Vagina (tissue), 2 donors: ENCODE measurements at regions not wholly inside any gene's neighbourhood (a gene's known extent, or its start where the extent isn't known, plus 50 kb on each side); places are given as distances from the start of the nearest gene placed in this dataset. TPM values are rescaled to one million over a fixed set of nuclear protein-coding genes. Genes with fewer than 3 reads are reported as not detected.
A peak's percentile ranks its signal among the peaks of the same experiment; 100 is the strongest.

ENCODE experiments used
- DNase-seq, 2 donors: peaks; one replicate each; pipeline ENCODE4 v3.0.0-alpha.2; 2017; ENCODE audit errors: extremely low spot score in 2 of 2
- H3K27ac ChIP-seq: fragments of 200-600 bp; sonication (generic); one replicate; pipeline ENCODE4 v1.5.1; 2019
- H3K27me3 ChIP-seq: fragments of 200-600 bp; sonication (generic); one replicate; pipeline ENCODE4 v1.5.1; 2019
- H3K36me3 ChIP-seq, 2 donors: fragments of 200-600 bp; sonication (generic); one replicate each; pipeline ENCODE4 v1.5.1; 2017 to 2019
- H3K4me1 ChIP-seq: fragments of 200-600 bp; sonication (generic); one replicate; pipeline ENCODE4 v1.5.1; 2019
- H3K4me3 ChIP-seq, 2 donors: fragments of 200-600 bp; sonication (generic); 1 replicate in 1 of 2; 2 replicates in 1 of 2; pipeline ENCODE4 v1.5.1; 2016 to 2019
- H3K9me3 ChIP-seq: fragments of 200-600 bp; sonication (generic); one replicate; pipeline ENCODE4 v1.5.1; 2019
- CTCF ChIP-seq, 3 experiments: fragments of 450-650 bp in 2 of 3; fragments of 200-600 bp in 1 of 3; sonication (generic) in 1 of 3; IDR thresholded peaks; one replicate each; pipeline ENCODE4 v1.5.1; 2017 to 2019; ENCODE audit warnings: antibody characterized with exemption in 3 of 3, mild to moderate bottlenecking in 2 of 3, moderate library complexity in 2 of 3
- POLR2A ChIP-seq, 2 donors: fragments of 450-650 bp; IDR thresholded peaks; one replicate each; pipeline ENCODE4 v1.6.1; 2017; ENCODE audit warnings: antibody characterized with exemption in 2 of 2, mild to moderate bottlenecking in 2 of 2, moderate library complexity in 2 of 2
- POLR2AphosphoS5 ChIP-seq, 2 donors: sonication (generic); formaldehyde crosslinking; IDR thresholded peaks; one replicate each; pipeline ENCODE4 v1.9.0; 2017; ENCODE audit warnings: antibody characterized with exemption in 2 of 2, mild to moderate bottlenecking in 2 of 2, low read depth in 1 of 2; ENCODE audit not compliant: insufficient read depth in 1 of 2
- intact Hi-C: fragments of 100-400 bp; cut with DNase I; formaldehyde crosslinking; loops from one replicate; pipeline ENCODE4 v1.15.1; 2023
- microRNA-seq: library from miRNA; unstranded; fragments of <30 nt; microRNA quantifications from one replicate; pipeline ENCODE4, GENCODE V29; 2017; ENCODE audit warnings: borderline number of aligned reads, borderline replicate concordance
- small RNA-seq: library from RNA; depleted of rRNA; stranded (forward); fragments of <200 nt; gene quantifications from one replicate; pipeline ENCODE3, GENCODE V24; 2016

DNA sequence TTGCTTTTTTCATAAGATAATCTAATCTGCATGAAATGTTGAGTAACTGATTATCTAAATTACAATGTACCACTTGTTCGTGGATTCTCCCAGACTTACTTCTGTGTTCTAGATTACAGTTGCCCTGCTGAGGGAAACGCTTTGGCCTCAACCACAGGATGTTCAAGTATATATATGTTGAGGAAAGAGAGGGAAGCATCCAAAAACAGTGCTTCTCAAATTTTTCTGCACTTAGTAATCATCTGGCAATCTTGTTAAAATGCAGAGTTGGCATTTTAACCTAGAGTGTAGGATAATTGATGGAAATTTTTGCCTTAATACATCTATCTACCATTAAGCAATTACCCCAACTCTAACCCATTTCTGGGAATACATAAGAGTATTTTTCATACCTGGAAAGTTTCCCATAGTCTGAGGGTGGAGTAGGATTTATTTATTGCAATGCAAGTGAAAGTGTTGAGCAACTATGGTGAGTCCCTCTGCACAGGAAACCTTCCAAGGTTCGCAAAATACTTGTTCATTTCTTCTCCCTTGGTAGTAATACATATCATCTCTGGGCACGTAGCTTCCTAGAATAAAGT, 59.6 kb upstream of the C1GALT1 start:
- no peaks in the 10 kb centered on the region for H3K27me3 ChIP-seq
- DNase-seq = no peak
- no peak for TF ChIP-seq POLR2A (IDR thresholded peaks at IDR 0.05)
- TF ChIP-seq POLR2AphosphoS5 (IDR thresholded peaks at IDR 0.05; ENCODE audit: insufficient read depth in 1 of 2, low read depth in 1 of 2) = peak in 1 of 2 donors; percentile 30
- intact Hi-C loops = no loop called here
- H3K36me3 ChIP-seq = no peaks in the 10 kb centered on the region
- no peaks in the 10 kb centered on the region for H3K9me3 ChIP-seq
- H3K4me3 ChIP-seq = no peak overlapping the region
- H3K27ac ChIP-seq = no peak overlapping the region
- H3K4me1 ChIP-seq = no peaks in the 10 kb centered on the region

- H3K4me3 ChIP-seq = no peak overlapping the region
- no peak for TF ChIP-seq POLR2AphosphoS5 (IDR thresholded peaks at IDR 0.05; ENCODE audit: insufficient read depth in 1 of 2, low read depth in 1 of 2)
- TF ChIP-seq CTCF (IDR thresholded peaks at IDR 0.05) = no peak
- no peak for TF ChIP-seq POLR2A (IDR thresholded peaks at IDR 0.05)
- H3K9me3 ChIP-seq = no peaks in the 10 kb centered on the region
- no peaks in the 10 kb centered on the region for H3K36me3 ChIP-seq
- intact Hi-C loops = no loop called here
- DNase-seq = no peak
- no peaks in the 10 kb centered on the region for H3K4me1 ChIP-seq
- no peak overlapping the region for H3K27ac ChIP-seq
- no peaks in the 10 kb centered on the region for H3K27me3 ChIP-seq
These were observed 56.4 kb upstream of the C1GALT1 start for GRCh38 chr7:7125963-7126362.

DNA sequence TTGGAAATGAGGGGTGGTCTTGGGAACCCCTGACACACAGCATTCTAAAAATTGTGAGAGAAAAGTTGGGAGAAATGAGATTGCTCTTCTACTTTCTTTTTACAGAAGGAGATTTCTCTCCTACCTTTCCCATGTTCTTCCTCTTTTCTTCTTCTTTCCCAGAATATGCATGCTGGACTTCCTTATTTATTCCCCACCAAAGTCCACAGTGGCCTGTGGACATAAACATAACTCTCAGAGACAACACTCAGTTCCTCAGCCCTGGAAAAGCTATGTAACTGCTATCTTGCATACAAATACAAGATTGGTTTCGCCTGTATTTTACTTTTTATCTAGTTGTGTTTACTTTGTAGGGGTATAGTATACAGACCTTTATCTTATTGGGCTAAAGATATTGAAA, 54.6 kb upstream of the C1GALT1 start:
- H3K27ac ChIP-seq = no peak overlapping the region
- DNase-seq = no peak
- TF ChIP-seq POLR2A (IDR thresholded peaks at IDR 0.05) (no peak), CTCF (IDR thresholded peaks at IDR 0.05) (no peak)

GRCh38 chr7:7129381-7129780, 53.0 kb upstream of the C1GALT1 start:
- Histone ChIP-seq H3K27ac (no peak overlapping the region), H3K4me3 (no peak overlapping the region), H3K36me3 (no peaks in the 10 kb centered on the region), H3K4me1 (no peaks in the 10 kb centered on the region), H3K27me3 (no peaks in the 10 kb centered on the region), H3K9me3 (no peaks in the 10 kb centered on the region)
- intact Hi-C loops = no loop called here
- TF ChIP-seq CTCF (IDR thresholded peaks at IDR 0.05) (no peak), POLR2A (IDR thresholded peaks at IDR 0.05) (no peak), POLR2AphosphoS5 (IDR thresholded peaks at IDR 0.05; ENCODE audit: insufficient read depth in 1 of 2, low read depth in 1 of 2) (no peak)
- DNase-seq = no peak

More for the DNA sequence above, 54.6 kb upstream of the C1GALT1 start:
- H3K9me3 ChIP-seq = no peaks in the 10 kb centered on the region
- intact Hi-C loops = no loop called here
- no peak overlapping the region for H3K4me3 ChIP-seq
- no peaks in the 10 kb centered on the region for H3K27me3 ChIP-seq
- no peaks in the 10 kb centered on the region for H3K36me3 ChIP-seq
- H3K4me1 ChIP-seq = no peaks in the 10 kb centered on the region

DNA sequence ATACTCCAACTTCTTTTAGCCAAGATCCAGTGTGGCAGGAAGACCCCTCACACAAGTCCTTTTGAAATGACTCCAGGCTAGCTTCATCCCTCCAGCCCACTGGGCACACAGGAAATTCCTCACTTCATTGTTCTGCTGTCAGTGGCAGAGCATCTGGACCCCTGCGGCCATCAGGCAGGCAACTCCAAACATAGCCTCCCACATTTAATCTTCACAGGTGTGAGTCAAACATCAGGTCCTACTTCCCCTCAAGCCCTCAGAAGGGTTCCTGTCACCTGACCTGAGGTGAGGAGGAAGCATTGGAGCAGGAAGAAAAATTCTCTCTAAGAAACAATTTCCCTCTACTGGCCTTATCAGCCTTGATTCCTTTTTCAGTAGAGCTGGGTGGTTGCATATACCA, 51.1 kb upstream of the C1GALT1 start:
- Histone ChIP-seq H3K4me3 (no peak overlapping the region), H3K27me3 (no peaks in the 10 kb centered on the region), H3K27ac (no peak overlapping the region), H3K9me3 (no peaks in the 10 kb centered on the region), H3K4me1 (no peaks in the 10 kb centered on the region), H3K36me3 (no peaks in the 10 kb centered on the region)
- TF ChIP-seq POLR2AphosphoS5 (IDR thresholded peaks at IDR 0.05; ENCODE audit: insufficient read depth in 1 of 2, low read depth in 1 of 2) (no peak), POLR2A (IDR thresholded peaks at IDR 0.05) (no peak), CTCF (IDR thresholded peaks at IDR 0.05) (no peak)
- intact Hi-C loops = no loop called here
- no peak for DNase-seq

Small RNA genes in the stretch of these regions (microRNA-seq; reads per million reads assigned to microRNA genes)
- gene MIR3683 = not detected

Small RNA genes in the stretch of these regions (small RNA-seq; reads per million reads assigned to genes)
- gene AC079804.2 (not detected), gene MIR3683 (not detected), gene RF00019 (not detected)
